ENCODE measurements at regions not wholly inside any gene's neighbourhood (a gene's known extent, or its start where the extent isn't known, plus 50 kb on each side); places are given as distances from the start of the nearest gene placed in this dataset.
A peak's percentile ranks its signal among the peaks of the same experiment; 100 is the strongest.
"Not testable (repeated sequence)": the region's sequence is repeated elsewhere in the genome, so short reads cannot be mapped to it uniquely, and the experiment has no call there.

- no peak for DNase-seq (ENCODE audit: low read depth in 4 of 4, low spot score in 3 of 4)
Measured at GRCh38 chr10:45241865-45242520, 73.4 kb downstream of the OR13A1 start.

GRCh38 chr10:45243261-45243660 is 72.1 kb downstream of the OR13A1 start:
- no peak for DNase-seq (ENCODE audit: low read depth in 4 of 4, low spot score in 3 of 4)

DNA sequence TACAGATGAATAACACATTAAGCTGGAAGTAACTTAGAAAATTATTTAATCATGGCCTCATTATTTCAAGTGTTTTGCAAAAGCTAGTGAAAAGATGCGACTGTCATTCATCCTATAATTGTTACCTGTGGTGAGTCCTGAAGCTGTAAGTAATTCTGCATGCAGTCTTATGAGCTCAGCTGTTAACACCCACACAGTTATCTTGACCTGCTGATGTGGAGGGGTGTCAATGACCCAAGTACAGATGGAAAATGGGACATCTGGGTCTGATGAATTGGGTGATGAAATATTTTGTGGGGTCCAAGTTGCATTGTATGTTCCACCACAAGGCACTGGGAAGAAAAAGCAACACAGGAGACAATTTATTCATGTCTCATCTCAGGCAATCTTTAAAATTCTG is 68.9 kb downstream of the OR13A1 start:
- DNase-seq (ENCODE audit: low read depth in 4 of 4, low spot score in 3 of 4), result no peak

GRCh38 chr10:45249978-45250693 is 65.3 kb downstream of the OR13A1 start:
- DNase-seq (ENCODE audit: low read depth in 4 of 4, low spot score in 3 of 4), result peak; percentile 29 to 50 (median 31)

- not testable (repeated sequence) for DNase-seq (ENCODE audit: low read depth in 4 of 4, low spot score in 3 of 4)
Measured at GRCh38 chr10:45250694-45251075, 64.7 kb downstream of the OR13A1 start.

Data from left renal pelvis (tissue), 4 donors.